NCI-H2107 treated with DMSO at 0.1 percent for 48 hours (cell line): ENCODE measurements at regions not wholly inside any gene's neighbourhood (a gene's known extent, or its start where the extent isn't known, plus 50 kb on each side); places are given as distances from the start of the nearest gene placed in this dataset.
"Not testable (repeated sequence)": the region's sequence is repeated elsewhere in the genome, so short reads cannot be mapped to it uniquely, and the experiment has no call there.

Experiments
- DNase-seq: peaks from one replicate; lab custom pipeline; 2025; ENCODE audit not compliant: unreplicated experiment; lab: John Stamatoyannopoulos, UW

- DNase-seq, result no peak
Observed at GRCh38 chrX:95953564-95953963, 731.1 kb upstream of the DIAPH2 start.

- no peak for DNase-seq
Observed at GRCh38 chrX:95956745-95957144, 727.9 kb upstream of the DIAPH2 start.

DNA sequence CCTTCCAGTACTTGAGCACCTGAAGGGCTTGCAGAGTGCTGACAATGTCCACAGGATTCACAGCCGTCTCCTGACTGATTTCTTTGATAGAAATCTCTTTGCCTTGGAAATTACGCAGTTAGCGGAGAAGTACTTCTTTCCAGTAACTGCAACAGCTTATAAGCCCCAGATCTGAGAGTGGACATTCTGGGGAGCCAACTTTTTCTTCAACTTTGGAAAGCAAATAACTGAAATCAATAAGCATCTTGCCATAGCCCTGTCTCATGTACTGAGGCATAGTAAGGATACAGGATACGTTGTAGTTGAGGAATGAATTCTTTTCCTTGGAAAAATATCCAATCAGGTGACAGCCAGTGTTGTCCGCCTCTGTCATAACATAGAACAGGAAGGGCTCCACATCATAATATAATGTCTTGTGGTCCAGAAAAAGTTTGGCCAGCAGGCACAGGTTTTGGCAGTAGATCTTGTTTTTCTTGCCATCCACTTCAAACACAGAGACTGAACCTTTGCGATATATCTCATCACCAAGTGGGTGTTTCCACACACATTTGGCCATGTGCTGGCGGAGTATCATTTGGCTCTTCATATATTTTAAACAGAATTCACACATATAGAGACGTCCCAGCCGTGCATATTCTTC lies 711.1 kb upstream of the DIAPH2 start:
- not testable (repeated sequence) for DNase-seq

DNA sequence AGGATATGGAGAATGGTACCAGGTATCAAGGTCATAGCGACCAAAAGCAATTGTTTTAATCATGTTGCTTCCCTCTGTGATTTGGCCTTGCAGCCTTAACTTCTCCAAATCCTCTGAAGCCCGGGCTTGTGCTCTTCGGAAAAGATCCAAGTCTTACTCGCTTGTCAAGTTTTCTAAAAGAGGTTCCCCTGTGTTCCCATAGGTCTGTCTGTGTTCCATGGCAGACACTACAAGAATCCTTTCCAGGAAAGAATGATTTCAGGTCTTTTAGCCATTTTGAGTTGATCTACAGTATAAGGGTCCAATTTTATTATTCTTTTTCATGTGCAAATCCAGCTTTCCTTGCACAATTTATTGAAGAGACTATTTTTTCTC lies 710.6 kb upstream of the DIAPH2 start:
- no peak for DNase-seq

DNA sequence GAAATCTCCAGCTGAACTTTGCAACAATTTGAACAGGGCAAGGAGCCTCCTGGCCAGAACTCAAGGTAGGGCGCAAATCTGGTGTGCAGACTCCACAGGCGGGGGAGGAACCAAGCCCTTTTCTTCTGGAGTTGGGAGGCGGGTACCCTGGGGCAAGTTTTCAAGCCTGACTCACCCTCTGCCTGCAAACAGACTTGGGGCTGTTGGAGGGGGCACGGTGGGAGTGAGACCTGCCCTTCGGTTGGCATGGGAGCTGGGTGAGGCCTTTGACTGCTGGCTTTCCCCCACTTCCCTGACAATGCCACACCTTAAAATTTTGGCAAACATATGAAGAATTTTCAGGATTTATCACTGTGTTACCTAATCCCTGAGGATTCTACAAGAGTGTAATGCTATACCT lies 709.8 kb upstream of the DIAPH2 start:
- no peak for DNase-seq

DNA sequence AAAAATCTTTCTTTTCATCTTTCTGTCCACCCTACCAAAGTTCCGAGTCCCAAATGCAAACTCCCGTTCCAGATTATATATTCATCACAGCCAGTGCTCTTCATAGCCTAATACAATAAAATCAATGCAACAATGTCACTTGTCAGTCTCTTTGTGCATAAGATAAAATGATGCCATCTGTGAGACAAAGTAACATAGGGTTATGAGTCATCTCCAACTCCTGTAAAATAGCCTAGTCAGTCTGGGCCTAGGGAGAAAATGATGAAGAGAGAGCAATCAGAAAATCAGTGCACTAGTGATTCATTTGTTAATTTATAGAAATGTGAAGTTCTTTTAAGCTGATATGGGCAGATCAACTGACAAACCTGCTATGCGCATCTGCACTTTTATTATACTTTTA lies 689.1 kb upstream of the DIAPH2 start:
- DNase-seq, result no peak

GRCh38 chrX:95996294-95996693 lies 688.3 kb upstream of the DIAPH2 start:
- DNase-seq, result no peak

DNA sequence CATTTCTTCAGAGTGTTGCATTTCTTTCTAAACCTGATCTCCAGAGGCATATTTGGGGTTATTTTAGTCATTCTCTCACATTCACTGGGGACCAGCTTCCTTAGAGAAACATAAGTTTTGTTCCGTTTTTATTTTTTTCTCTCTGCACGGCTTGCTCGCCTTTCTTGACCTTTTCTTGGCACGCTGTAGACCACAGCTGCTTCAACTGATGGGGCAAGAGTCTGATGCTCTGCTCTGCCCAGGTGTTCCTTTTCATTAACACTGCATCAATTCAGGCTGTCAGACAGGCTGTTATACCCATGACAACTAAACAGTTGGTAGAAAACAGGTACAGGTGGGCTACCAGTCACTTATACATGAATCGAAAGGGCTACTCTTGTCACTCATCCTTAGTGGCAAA lies 682.2 kb upstream of the DIAPH2 start:
- no peak for DNase-seq

DNA sequence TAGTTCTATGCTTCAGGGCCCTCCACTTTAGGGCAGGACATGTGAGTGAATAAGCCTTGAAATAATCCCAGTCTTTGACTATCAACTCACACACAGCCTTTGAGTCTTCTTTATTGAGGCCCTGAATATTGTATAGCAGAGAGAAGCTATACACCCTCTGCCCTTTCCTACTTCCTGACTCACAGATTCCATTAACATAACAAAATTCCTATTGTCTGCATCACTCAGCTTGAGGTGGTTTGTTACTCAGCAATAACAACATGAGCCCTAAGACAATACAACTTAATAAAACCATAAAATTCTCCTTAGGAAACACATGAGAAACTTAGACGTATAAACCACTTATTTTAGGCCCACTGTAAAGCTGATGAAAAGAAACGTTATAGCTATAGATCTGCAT lies 680.3 kb upstream of the DIAPH2 start:
- no peak for DNase-seq

DNA sequence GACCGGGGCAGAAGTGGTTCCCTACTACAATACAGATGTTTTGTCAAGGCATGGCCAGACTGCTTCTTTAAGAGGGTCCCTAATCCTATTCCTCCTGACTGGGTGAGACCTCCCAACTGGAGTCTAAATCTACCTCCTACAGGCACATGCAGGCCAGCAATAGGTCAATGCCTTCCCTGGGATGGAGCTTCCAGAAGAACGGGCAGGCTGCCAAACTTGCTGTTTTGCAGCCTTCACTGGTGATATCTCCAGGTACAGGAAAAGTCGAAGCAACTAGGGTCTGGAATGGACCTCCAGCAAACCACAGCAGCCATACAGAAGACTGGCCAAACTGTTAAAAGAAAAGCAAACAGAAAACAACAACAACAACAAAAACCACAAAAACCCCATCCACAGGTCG lies 678.4 kb upstream of the DIAPH2 start:
- DNase-seq, result no peak

- no peak for DNase-seq
Observed at GRCh38 chrX:96027407-96027806, 657.2 kb upstream of the DIAPH2 start.

DNA sequence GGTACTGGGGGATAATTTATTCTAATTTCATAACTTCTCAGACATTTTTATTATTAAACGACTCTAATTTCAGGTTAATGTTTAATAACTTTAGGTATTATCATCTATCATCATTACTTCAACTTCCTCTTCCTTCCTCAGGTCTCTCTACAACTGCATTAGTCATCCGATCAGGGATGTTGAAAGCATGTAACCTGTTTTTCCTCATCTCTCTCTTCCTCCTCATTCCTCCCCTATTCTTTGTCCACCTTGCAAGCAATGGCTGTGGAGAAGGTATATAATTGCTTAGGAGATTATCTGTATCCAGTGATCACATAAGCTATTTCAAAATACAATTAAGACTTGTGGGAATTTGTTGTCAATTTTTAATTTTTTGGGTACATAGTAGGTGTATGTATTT lies 632.6 kb upstream of the DIAPH2 start:
- no peak for DNase-seq

GRCh38 chrX:96081891-96082290 lies 602.8 kb upstream of the DIAPH2 start:
- no peak for DNase-seq

- DNase-seq, result no peak
Observed at GRCh38 chrX:96094616-96095015, 590.0 kb upstream of the DIAPH2 start.

DNA sequence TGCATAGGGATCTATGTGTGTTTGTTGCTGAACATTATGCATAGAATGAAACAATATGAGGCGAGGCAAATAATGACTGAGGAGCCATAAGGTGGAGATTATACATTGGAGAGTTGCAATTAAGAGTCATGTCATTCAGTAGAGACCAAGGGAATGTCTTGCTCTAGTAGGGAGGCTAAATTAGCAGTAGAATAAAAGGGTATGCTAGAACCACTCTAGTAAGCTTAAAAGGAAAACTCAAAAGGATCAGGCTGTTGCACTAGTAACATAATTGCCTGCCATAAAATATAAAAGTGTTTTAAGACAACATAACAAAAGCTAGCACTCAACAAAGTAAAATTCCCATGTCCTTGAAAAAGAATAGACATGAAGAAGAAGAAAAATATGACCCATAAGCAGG lies 586.2 kb upstream of the DIAPH2 start:
- no peak for DNase-seq

DNA sequence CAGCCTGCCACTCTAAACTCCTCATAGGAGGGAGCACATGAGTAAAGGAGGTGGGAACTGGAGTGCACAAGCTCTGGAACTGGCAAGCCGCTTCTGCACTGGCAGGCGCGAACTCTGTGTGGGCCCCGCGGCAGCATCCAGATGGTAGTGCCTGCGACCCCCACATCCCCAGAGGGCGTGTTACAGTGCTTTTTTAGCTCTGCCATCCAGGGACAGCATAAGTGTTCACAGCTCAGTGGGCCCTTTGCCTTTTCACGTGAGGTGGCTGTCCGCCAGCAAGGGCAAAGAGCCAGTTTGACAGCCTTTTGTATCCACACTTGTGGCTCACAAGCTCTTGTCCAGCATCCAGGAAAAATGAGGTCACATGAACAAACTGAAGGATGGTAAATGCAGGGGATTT lies 581.6 kb upstream of the DIAPH2 start:
- no peak for DNase-seq

- no peak for DNase-seq
Observed at GRCh38 chrX:96112689-96113088, 572.0 kb upstream of the DIAPH2 start.

DNA sequence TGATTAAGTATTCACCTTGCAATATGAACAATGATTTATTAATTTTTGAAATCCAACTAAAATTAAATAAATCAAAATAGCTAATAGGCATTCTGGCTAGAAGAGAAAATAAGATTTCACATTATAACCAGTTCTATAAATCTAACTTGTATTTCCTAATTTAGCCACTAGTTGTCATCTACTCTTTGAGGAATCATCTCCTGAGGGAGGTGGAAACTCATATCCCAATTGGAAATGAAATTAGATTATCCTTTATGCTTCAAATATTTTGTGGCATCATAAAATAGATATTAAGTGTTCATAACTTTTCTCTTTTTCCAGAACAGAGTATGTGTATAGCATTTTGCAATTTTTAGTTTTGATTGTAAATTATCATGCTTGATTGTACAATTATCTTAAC lies 558.5 kb upstream of the DIAPH2 start:
- no peak for DNase-seq

DNA sequence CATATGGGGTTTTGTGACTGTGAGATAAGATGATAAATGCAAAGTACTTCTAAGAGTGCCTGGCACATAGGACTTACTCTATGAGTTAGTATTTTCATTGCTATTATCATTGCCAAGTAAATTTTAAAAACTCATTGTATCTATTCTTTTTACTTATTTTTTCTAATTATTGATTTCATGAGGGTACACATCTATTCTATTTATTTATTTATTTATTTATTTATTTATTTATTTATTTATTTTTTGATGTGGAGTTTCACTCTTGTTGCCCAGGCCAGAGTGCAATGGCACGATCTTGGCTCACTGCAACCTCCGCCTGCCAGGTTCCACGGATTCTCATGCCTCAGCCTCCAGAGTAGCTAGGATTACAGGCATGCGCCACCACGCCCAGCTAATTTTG lies 556.6 kb upstream of the DIAPH2 start:
- not testable (repeated sequence) for DNase-seq

- DNase-seq, result no peak
Observed at GRCh38 chrX:96140796-96141195, 543.8 kb upstream of the DIAPH2 start.

GRCh38 chrX:96147681-96148080 lies 537.0 kb upstream of the DIAPH2 start:
- no peak for DNase-seq

- DNase-seq, result no peak
Observed at GRCh38 chrX:96170626-96171025, 514.0 kb upstream of the DIAPH2 start.

- no peak for DNase-seq
Observed at GRCh38 chrX:96176921-96177320, 507.7 kb upstream of the DIAPH2 start.

- no peak for DNase-seq
Observed at GRCh38 chrX:96181605-96182004, 503.0 kb upstream of the DIAPH2 start.
